NCI-H446 (cell line): ENCODE measurements at regions not wholly inside any gene's neighbourhood (a gene's known extent, or its start where the extent isn't known, plus 50 kb on each side); places are given as distances from the start of the nearest gene placed in this dataset.
A peak's percentile ranks its signal among the peaks of the same experiment; 100 is the strongest.

Source experiments
- DNase-seq, 2 experiments: peaks; one replicate each; lab custom pipeline; 2025; lab: John Stamatoyannopoulos, UW

DNA sequence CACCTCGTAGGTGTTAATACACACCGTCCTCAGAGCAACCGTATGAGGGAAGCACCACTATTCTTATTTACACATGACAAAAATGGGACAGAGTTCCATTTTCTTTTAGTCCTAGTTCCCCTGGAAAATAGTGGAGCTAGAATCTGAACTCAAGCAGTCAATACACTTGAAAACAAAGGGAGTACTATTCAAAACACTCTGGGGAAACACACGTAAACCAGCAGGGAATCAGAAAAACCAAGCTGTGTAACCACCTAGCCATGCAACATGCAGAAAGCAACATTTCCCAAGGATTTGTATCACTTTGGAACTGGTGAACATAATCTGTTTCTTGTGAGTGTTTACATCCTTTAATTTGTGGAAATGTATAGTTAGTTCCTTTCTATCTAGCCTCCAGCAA, 208.2 kb downstream of the UBE2E3 start:
- no peak for DNase-seq

DNA sequence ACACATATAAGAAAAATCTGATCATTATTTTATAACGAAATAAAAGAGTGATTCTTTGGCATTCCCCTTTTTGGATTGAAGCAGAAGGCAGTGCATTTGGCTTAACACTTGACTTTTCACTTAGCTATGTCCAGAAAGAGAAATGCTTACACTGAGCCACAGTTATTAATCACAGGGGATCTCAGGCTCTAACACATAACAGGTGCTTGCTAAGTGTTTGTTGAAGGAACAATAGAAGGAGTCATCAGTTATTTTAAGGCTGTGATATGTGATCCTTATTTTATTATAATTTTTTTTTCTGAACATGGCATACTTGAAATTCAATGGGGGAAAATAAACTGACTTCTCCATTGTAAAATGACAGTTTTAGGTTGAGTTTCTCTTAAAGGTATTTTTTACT, 209.5 kb downstream of the UBE2E3 start:
- no peak for DNase-seq

GRCh38 chr2:181190711-181191110, 210.3 kb downstream of the UBE2E3 start:
- no peak for DNase-seq

DNA sequence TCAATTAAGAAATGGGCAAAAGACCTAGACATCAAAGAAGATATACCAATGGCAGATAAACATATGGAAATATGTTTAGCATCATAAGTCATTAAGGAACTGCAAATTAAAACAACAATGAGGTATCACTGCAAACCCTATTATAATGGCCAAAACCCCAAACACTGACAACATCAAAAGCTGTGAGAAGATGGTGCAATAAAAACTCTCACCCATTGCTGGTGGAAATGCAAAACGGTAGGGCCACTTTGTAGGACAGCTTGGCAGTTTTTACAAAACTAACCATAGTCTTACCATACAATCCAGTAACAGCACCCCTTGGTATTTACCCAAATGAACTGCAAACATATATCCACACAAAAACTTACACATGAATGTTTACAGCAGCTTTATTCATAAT, 213.1 kb downstream of the UBE2E3 start:
- no peak for DNase-seq

- DNase-seq, result no peak
These were observed 216.0 kb downstream of the UBE2E3 start for GRCh38 chr2:181196401-181196800.

GRCh38 chr2:181197140-181197760, 216.8 kb downstream of the UBE2E3 start:
- DNase-seq, result no peak

GRCh38 chr2:181198183-181198864, 217.9 kb downstream of the UBE2E3 start:
- DNase-seq, result no peak

DNA sequence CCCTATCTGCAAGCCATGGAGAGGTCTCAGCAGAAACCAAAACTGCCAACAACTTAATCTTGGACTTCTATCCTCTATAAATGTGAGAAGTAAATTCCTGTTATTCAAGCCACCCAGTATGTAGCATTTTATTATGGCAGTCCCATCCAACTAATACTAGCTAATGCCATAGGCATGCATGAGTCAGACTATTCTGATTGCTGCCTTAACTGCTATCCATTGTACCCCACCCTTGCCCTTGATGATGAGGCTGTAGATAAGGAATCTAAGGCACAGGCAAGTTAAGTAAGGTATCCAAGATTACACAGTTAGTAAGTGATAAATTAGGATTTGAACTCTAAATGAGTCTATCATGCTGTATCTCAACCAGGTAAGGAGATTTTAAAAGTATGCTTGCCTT, 223.0 kb downstream of the UBE2E3 start:
- no peak for DNase-seq

GRCh38 chr2:181203916-181204315, 223.5 kb downstream of the UBE2E3 start:
- no peak for DNase-seq

DNA sequence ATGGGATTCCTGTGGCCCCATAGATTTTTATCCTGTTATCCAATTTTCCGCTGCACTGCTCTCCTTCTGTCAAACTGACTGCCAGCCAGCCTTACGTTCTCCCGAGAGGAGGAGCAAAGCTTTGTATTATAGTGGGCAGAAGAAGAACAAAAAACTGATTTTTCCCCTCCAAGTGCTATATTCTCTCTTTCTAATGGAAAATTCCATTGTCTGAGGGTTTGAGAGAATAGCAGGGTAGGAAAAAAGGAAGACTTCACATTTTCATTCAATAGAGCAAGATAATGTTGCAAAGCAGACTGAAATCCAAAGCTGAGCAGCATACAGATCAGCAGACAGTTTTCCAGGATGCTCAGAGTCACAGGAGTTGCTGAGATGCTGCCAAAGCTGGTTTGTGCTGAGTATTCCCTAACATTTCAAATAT, 238.0 kb downstream of the UBE2E3 start:
- DNase-seq, result peak; percentile 55 to 76

- DNase-seq, result no peak
These were observed 234.0 kb upstream of the ITGA4 start for GRCh38 chr2:181223234-181223633.

GRCh38 chr2:181224866-181225265, 232.3 kb upstream of the ITGA4 start:
- DNase-seq, result no peak

GRCh38 chr2:181228661-181229060, 228.5 kb upstream of the ITGA4 start:
- DNase-seq, result no peak

- DNase-seq, result peak in 1 of 2 experiments; percentile 72
These were observed 226.0 kb upstream of the ITGA4 start for GRCh38 chr2:181231151-181231550.

GRCh38 chr2:181231886-181232621, 225.1 kb upstream of the ITGA4 start:
- peak; percentile 60 to 87 for DNase-seq

GRCh38 chr2:181234487-181234891, 222.7 kb upstream of the ITGA4 start:
- DNase-seq, result no peak

DNA sequence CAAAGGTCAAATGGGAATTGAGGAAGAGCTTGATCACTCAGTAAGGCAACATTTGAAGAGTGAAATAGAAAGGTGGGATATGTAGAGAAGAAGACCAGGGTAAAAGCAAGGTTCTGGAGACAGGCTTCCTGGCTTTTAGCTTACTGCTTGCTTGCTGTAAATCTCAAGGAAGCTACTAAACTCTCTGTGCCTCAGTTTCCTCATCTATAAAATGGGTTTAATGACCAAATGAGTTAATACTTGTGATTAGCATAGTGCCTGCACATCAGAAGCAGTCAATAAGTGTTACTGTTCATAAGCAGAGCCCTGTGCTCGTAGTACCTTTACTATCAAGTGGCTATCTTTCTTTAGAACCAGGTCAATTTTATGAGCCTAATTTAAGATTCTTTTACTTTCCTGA, 222.2 kb upstream of the ITGA4 start:
- DNase-seq, result no peak

DNA sequence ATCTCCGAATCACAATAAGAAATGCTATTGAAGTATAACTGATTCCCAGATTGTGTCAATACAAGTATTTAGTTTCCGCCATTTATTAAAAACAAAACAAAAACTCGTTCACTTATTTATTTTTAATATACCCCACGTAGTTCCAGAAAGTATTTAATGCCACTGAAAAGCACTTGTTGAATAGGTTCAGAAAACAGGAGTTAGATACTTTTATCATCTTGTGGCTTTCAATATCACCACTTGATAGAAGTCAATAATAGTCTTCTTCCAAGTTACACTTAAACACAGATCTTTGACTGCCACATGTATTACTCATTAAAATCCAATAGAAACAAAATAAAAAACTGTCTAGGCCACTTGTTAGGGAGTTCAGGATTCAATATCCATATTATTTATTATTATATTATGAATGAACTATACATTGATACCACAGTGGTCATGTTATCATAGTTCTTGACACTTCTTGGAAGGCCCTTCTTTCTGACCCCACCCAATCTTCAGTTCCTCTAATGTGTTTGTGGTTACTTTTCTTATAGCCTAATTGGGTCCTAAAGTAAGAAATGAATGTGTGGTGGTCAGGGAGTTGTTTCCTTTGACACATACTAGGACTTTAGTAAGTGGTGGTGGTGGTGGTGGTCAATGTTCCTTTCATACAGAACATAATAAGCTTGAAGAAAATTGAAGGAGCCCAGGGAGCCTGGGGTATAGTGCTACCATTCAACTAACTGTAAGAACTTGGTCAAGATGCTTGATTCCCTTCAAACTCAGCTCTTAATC, 221.3 kb upstream of the ITGA4 start:
- no peak for DNase-seq

DNA sequence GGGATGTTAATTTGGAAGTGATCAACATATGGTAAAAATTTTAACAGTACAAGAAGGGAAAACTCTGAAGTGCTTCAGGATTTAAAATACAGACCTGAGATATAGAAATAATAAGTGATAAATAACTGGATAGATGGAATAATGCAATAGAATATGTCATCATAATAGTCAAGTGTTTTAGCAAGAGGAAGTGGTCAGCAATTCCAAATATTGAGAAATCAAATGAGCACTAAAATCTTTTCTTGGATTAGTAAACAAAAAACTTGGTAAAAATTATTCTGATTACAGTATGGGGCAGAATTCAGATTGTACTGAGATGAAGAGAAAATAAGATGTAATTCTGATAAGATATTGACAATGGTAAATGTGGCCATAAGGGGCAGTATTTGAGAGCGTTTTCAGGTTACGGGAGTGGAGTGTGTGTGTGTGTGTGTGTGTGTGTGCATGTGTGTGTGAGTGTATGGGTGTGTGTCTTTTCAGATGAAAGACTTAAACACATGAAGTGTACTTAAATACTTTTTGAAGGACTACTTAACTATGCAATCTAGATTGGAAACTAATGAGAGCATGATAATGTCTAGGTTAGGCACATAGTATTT, 217.9 kb upstream of the ITGA4 start:
- DNase-seq, result no peak

DNA sequence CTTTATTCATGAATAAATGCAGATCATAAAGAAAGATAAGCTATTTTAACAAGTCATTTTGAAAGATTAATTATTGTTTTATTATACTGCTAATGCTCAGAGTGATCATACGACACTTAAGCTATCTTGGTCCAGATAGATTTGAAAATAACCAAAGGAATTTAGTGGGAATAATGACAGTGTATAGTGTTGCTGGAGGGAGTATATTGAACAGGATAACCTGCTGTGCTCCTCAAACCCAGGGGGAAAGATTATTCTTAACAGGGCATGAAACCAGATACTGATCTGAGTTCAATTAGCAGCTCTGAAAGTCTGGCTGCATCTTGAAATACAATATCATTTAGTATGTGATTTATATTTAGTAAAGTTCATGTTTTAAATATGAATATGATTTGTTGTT, 216.3 kb upstream of the ITGA4 start:
- no peak for DNase-seq

- DNase-seq, result no peak
These were observed 215.8 kb upstream of the ITGA4 start for GRCh38 chr2:181241366-181241765.

GRCh38 chr2:181241797-181242196, 215.4 kb upstream of the ITGA4 start:
- no peak for DNase-seq
